ENCODE measurements at regions not wholly inside any gene's neighbourhood (a gene's known extent, or its start where the extent isn't known, plus 50 kb on each side); places are given as distances from the start of the nearest gene placed in this dataset.

GRCh38 chr11:79794057-79794456 is 353.2 kb upstream of the TENM4 start (continued):
- no peak for TF ChIP-seq KLF6 (CRISPR knock-in tag; IDR thresholded peaks at IDR 0.05)
- TF ChIP-seq ZKSCAN1 (IDR thresholded peaks at IDR 0.05; ENCODE audit: low read length), result no peak
- TF ChIP-seq ZMAT5 (CRISPR knock-in tag; IDR thresholded peaks at IDR 0.05; ENCODE audit: borderline replicate concordance, low read depth), result no peak
- no peak for TF ChIP-seq POGZ (CRISPR knock-in tag; IDR thresholded peaks at IDR 0.05)
- TF ChIP-seq TRIM24 (CRISPR knock-in tag; IDR thresholded peaks at IDR 0.05), result no peak

GRCh38 chr11:79786961-79787360 is 346.1 kb upstream of the TENM4 start:
- FAIRE-seq, result no peak

GRCh38 chr11:79783833-79784232 is 343.0 kb upstream of the TENM4 start:
- no peak overlapping the region for H3K4me3 ChIP-seq (replicated peaks in 1 of 3; ENCODE audit: insufficient read depth in 1 of 3, low read depth in 2 of 3, low read length in 3 of 3)
- no peaks in the 10 kb centered on the region for H3K4me1 ChIP-seq (ENCODE audit: insufficient read depth, low read length)
- no peak overlapping the region for H3K4me2 ChIP-seq (ENCODE audit: low read depth, low read length)
- ATAC-seq (no peak), FAIRE-seq (no peak), DNase-seq (ENCODE audit: low spot score) (no peak)
- TF ChIP-seq JUND (CRISPR knock-in tag; IDR thresholded peaks at IDR 0.05), result no peak
- TF ChIP-seq MAFF (IDR thresholded peaks at IDR 0.05; ENCODE audit: low read depth, low read length), result peak; percentile 53
- TF ChIP-seq ZNF282 (IDR thresholded peaks at IDR 0.05; ENCODE audit: partially characterized antibody), result no peak
- peak; percentile 63 to 79 for TF ChIP-seq MAFK (conservative IDR thresholded peaks at IDR 0.05 in 1 of 2, IDR thresholded peaks at IDR 0.05 in 1 of 2; ENCODE audit: low read length in 2 of 2)
- H3K36me3 ChIP-seq (replicated peaks in 1 of 2; ENCODE audit: control insufficient read depth in 1 of 2, insufficient read depth in 2 of 2, low read length in 2 of 2), result no peaks in the 10 kb centered on the region
- H4K20me1 ChIP-seq (ENCODE audit: insufficient read depth, low read length), result no peaks in the 10 kb centered on the region
- H3K9me3 ChIP-seq (ENCODE audit: low read length), result no peaks in the 10 kb centered on the region; the same call in 1 of the 2 replicates
- 18% methylated on average over 4 of the region's 4 CpGs for WGBS (ENCODE audit: low lambda C conversion rate)
- H3K9ac ChIP-seq (ENCODE audit: insufficient read depth, low read depth, low read length), result no peak overlapping the region
- H2AFZ ChIP-seq (ENCODE audit: low read length), result no peak overlapping the region
- in situ Hi-C loops (cut with HindIII; ENCODE audit: extremely low pct_ligation_motif_present, low pct_unique_long_range_greater_than_20kb), result no loop called here
- no peaks in the 10 kb centered on the region for H3K79me2 ChIP-seq (ENCODE audit: insufficient read depth, low read length)
- no peaks in the 10 kb centered on the region for H3K27me3 ChIP-seq (ENCODE audit: control insufficient read depth in 1 of 2, insufficient read depth in 2 of 2, low read length in 2 of 2)
- CTCF ChIA-PET (ENCODE audit: low intra/inter-chr PET ratio, low total read pairs), result no interaction called here
- POLR2A ChIA-PET, result no interaction called here
- intact Hi-C loops (cut with micrococcal nuclease; ENCODE audit: unreplicated experiment), result no loop called here
- BruUV-seq (replicated peaks), result no TSS peak
- no peak overlapping the region for H3K27ac ChIP-seq (ENCODE audit: extremely low read length, insufficient read depth, low read length)

More at GRCh38 chr11:79786961-79787360, 346.1 kb upstream of the TENM4 start:
- Histone ChIP-seq H3K4me1 (ENCODE audit: insufficient read depth, low read length) (no peaks in the 10 kb centered on the region), H4K20me1 (ENCODE audit: insufficient read depth, low read length) (no peaks in the 10 kb centered on the region), H3K79me2 (ENCODE audit: insufficient read depth, low read length) (no peaks in the 10 kb centered on the region), H3K36me3 (replicated peaks in 1 of 2; ENCODE audit: control insufficient read depth in 1 of 2, insufficient read depth in 2 of 2, low read length in 2 of 2) (no peaks in the 10 kb centered on the region), H3K9ac (ENCODE audit: insufficient read depth, low read depth, low read length) (no peak overlapping the region), H3K27ac (ENCODE audit: extremely low read length, insufficient read depth, low read length) (no peak overlapping the region), H3K9me3 (ENCODE audit: low read length) (no peaks in the 10 kb centered on the region; the same call in 1 of the 2 replicates), H2AFZ (ENCODE audit: low read length) (no peak overlapping the region), H3K4me2 (ENCODE audit: low read depth, low read length) (no peak overlapping the region), H3K4me3 (replicated peaks in 1 of 3; ENCODE audit: insufficient read depth in 1 of 3, low read depth in 2 of 3, low read length in 3 of 3) (no peak overlapping the region), H3K27me3 (ENCODE audit: control insufficient read depth in 1 of 2, insufficient read depth in 2 of 2, low read length in 2 of 2) (no peaks in the 10 kb centered on the region)
- intact Hi-C loops (cut with micrococcal nuclease; ENCODE audit: unreplicated experiment), result no loop called here
- ATAC-seq, result no peak
- TF ChIP-seq CEBPG (CRISPR knock-in tag; IDR thresholded peaks at IDR 0.05), result no peak
- no peak for TF ChIP-seq CREBL2 (CRISPR knock-in tag; IDR thresholded peaks at IDR 0.05; ENCODE audit: borderline replicate concordance)
- no peak for TF ChIP-seq NR2F6 (IDR thresholded peaks at IDR 0.05)
- no peak for TF ChIP-seq NR2F6 (CRISPR knock-in tag; IDR thresholded peaks at IDR 0.05)
- peak; percentile 26; the same call in 1 of the 2 replicates for TF ChIP-seq NFE2L2 (IDR thresholded peaks at IDR 0.05; ENCODE audit: low read length)
- no peak for TF ChIP-seq ZNF274 (CRISPR knock-in tag; IDR thresholded peaks at IDR 0.05)
- DNase-seq (ENCODE audit: low spot score), result no peak
- ChIA-PET CTCF (ENCODE audit: low intra/inter-chr PET ratio, low total read pairs) (no interaction called here), POLR2A (no interaction called here)
- no TSS peak for BruUV-seq (replicated peaks)
- in situ Hi-C loops (cut with HindIII; ENCODE audit: extremely low pct_ligation_motif_present, low pct_unique_long_range_greater_than_20kb), result no loop called here
- WGBS (ENCODE audit: low lambda C conversion rate), result 0% methylated on average over 1 of the region's 1 CpG
